HG03521 (cell line): ENCODE measurements at regions not wholly inside any gene's neighbourhood (a gene's known extent, or its start where the extent isn't known, plus 50 kb on each side); places are given as distances from the start of the nearest gene placed in this dataset.
"Not testable (repeated sequence)": the region's sequence is repeated elsewhere in the genome, so short reads cannot be mapped to it uniquely, and the experiment has no call there.

Experiments
- ATAC-seq: cut with Tn5 transposase; IDR thresholded peaks from one replicate; pipeline ENCODE4 v1.9.1; 2021; ENCODE audit warnings: mild to moderate bottlenecking, moderate library complexity; ENCODE audit not compliant: unreplicated experiment

GRCh38 chrX:40788698-40789097 lies 53.4 kb upstream of the MED14 start:
- not testable (repeated sequence) for ATAC-seq

- no peak for ATAC-seq
Observed at GRCh38 chrX:40792433-40792832, 57.1 kb upstream of the MED14 start.

GRCh38 chrX:40794829-40795130 lies 59.4 kb upstream of the MED14 start:
- not testable (repeated sequence) for ATAC-seq

GRCh38 chrX:40799745-40800144 lies 64.4 kb upstream of the MED14 start:
- not testable (repeated sequence) for ATAC-seq

GRCh38 chrX:40805404-40805803 lies 70.1 kb upstream of the MED14 start:
- no peak for ATAC-seq

GRCh38 chrX:40806513-40807220 lies 71.3 kb upstream of the MED14 start:
- no peak for ATAC-seq

- ATAC-seq: no peak
Observed at GRCh38 chrX:40807384-40807783, 72.0 kb upstream of the MED14 start.

GRCh38 chrX:40808203-40808602 lies 72.9 kb upstream of the MED14 start:
- ATAC-seq: no peak

- ATAC-seq: no peak
Observed at GRCh38 chrX:40809210-40809609, 73.9 kb upstream of the MED14 start.

GRCh38 chrX:40815045-40815444 lies 79.7 kb upstream of the MED14 start:
- not testable (repeated sequence) for ATAC-seq

GRCh38 chrX:40816906-40817305 lies 81.6 kb upstream of the MED14 start:
- ATAC-seq: no peak

- no peak for ATAC-seq
Observed at GRCh38 chrX:40818236-40818635, 82.9 kb upstream of the MED14 start.

GRCh38 chrX:40821780-40822179 lies 86.4 kb upstream of the MED14 start:
- no peak for ATAC-seq

GRCh38 chrX:40827331-40827730 lies 92.0 kb upstream of the MED14 start:
- ATAC-seq: no peak

GRCh38 chrX:40831750-40832149 lies 96.4 kb upstream of the MED14 start:
- ATAC-seq: no peak

- ATAC-seq: no peak
Observed at GRCh38 chrX:40832723-40833122, 97.4 kb upstream of the MED14 start.

- no peak for ATAC-seq
Observed at GRCh38 chrX:40834225-40834624, 98.9 kb upstream of the MED14 start.

GRCh38 chrX:40835526-40835925 lies 100.2 kb upstream of the MED14 start:
- no peak for ATAC-seq

- no peak for ATAC-seq
Observed at GRCh38 chrX:40843643-40844042, 108.3 kb upstream of the MED14 start.

- ATAC-seq: no peak
Observed at GRCh38 chrX:40844471-40844870, 109.1 kb upstream of the MED14 start.

- no peak for ATAC-seq
Observed at GRCh38 chrX:40845331-40845911, 110.1 kb upstream of the MED14 start.

- ATAC-seq: no peak
Observed at GRCh38 chrX:40849906-40850823, 114.8 kb upstream of the MED14 start.
